Psoas muscle (tissue), 7 donors: ENCODE measurements at regions not wholly inside any gene's neighbourhood (a gene's known extent, or its start where the extent isn't known, plus 50 kb on each side); places are given as distances from the start of the nearest gene placed in this dataset.

Experiments used
- ATAC-seq, 4 donors: fragments of 200-7000 bp; cut with Tn5 transposase; one replicate each; pipeline ENCODE4 v1.9.1; 2020; ENCODE audit warnings: moderate library complexity in 3 of 4, mild to moderate bottlenecking in 2 of 4
- DNase-seq, 2 donors: peaks; one replicate each; pipeline ENCODE4 v3.0.0-alpha.2; 2020
- H3K27ac ChIP-seq: fragments of 200-600 bp; one replicate; pipeline ENCODE4 v1.8.0; 2022
- H3K27me3 ChIP-seq, 3 donors: fragments of 200-600 bp in 1 of 3; one replicate each; pipeline versions ENCODE4 v1.6.1 to v1.8.0; 2013 to 2022; ENCODE audit warnings: low read length in 2 of 3, mild to moderate bottlenecking in 2 of 3, moderate library complexity in 1 of 3; ENCODE audit not compliant: insufficient read depth in 3 of 3
- H3K36me3 ChIP-seq, 2 donors: fragments of 200-600 bp in 1 of 2; one replicate each; pipeline versions ENCODE4 v1.6.1 to v1.8.0; 2013 to 2022; ENCODE audit warnings: low read depth in 1 of 2, mild to moderate bottlenecking in 1 of 2, moderate library complexity in 1 of 2; ENCODE audit not compliant: insufficient read depth in 1 of 2
- H3K4me1 ChIP-seq: fragments of 200-600 bp; one replicate; pipeline ENCODE4 v1.8.0; 2022
- H3K4me3 ChIP-seq: fragments of 200-600 bp; one replicate; pipeline ENCODE4 v1.8.0; 2022; ENCODE audit warnings: mild to moderate bottlenecking
- H3K9me3 ChIP-seq: fragments of 200-600 bp; one replicate; pipeline ENCODE4 v1.8.0; 2022
- WGBS, 3 donors: extraction: QIAGEN DNeasy Blood & Tissue Kit; methylation state at CpG; one replicate each; pipeline versions ENCODE4 v1.1.6 to v1.1.7; 2013; 5-methylcytosine and 5-hydroxymethylcytosine counted together
- intact Hi-C, 2 donors: fragments of 100-400 bp; cut with DNase I; formaldehyde crosslinking; loops; one replicate each; pipeline versions ENCODE4 v1.11.0 to v1.14.2; 2022
- TF ChIP-seq, protein P1 (sequence below): fragments of 200-600 bp; IDR thresholded peaks from one replicate; pipeline ENCODE4 v1.8.0; 2022; ENCODE audit warnings: antibody characterized with exemption
- donor health status: healthy with polysubstance abuse.
- donor health status: DM: no; HTN: no; CAD: no; lungs with moderate emphysema.
- donor health status: Bipolar disorder and iron deficiency.
- donor health status: healthy.
- donor health status: DM: yes; HTN: yes; CAD: no.
- donor health status: DM: no; HTN: no; CAD: no.
- donor health status: DM: yes; HTN: yes; CAD: no.

GRCh38 chr2:16798472-16798871 is 132.8 kb upstream of the CYRIA start:
- H3K4me3 ChIP-seq = no peak overlapping the region
- H3K9me3 ChIP-seq = no peaks in the 10 kb centered on the region
- no peak overlapping the region for H3K27ac ChIP-seq
- no peak for ATAC-seq
- TF ChIP-seq, protein P1, sequence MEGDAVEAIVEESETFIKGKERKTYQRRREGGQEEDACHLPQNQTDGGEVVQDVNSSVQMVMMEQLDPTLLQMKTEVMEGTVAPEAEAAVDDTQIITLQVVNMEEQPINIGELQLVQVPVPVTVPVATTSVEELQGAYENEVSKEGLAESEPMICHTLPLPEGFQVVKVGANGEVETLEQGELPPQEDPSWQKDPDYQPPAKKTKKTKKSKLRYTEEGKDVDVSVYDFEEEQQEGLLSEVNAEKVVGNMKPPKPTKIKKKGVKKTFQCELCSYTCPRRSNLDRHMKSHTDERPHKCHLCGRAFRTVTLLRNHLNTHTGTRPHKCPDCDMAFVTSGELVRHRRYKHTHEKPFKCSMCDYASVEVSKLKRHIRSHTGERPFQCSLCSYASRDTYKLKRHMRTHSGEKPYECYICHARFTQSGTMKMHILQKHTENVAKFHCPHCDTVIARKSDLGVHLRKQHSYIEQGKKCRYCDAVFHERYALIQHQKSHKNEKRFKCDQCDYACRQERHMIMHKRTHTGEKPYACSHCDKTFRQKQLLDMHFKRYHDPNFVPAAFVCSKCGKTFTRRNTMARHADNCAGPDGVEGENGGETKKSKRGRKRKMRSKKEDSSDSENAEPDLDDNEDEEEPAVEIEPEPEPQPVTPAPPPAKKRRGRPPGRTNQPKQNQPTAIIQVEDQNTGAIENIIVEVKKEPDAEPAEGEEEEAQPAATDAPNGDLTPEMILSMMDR = no peak
- intact Hi-C loops = loop anchor here in 1 of 2 donors (5.0 kb wide), 1 partner anchor 374 kb away; no protein-coding TSS in a partner anchor
- H3K36me3 ChIP-seq = no peaks in the 10 kb centered on the region
- no peak for DNase-seq
- H3K4me1 ChIP-seq = no peaks in the 10 kb centered on the region
- no peaks in the 10 kb centered on the region for H3K27me3 ChIP-seq
- WGBS, 3 donors = 80 to 85% (median 82%) methylated on average over 2 of the region's 2 CpGs

DNA sequence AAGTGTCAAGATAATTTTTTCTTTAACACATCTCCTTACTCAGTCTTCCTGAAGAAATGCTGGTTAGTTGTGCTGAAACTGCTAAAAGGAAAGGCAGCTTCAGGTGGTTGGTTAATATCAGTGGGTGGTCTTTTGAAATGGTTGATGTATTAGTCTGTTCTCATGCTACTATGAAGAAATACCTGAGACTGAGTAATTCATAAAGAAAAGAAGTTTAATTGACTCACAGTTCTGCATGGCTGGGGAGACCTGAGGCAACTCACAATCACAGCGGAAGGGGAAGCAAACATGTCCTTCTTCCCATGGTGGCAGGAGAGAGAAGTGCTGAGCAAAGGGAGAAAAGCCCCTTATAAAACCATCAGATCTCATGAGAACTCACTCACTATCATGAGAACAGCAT is 125.9 kb upstream of the CYRIA start:
- 95 to 100% (median 98%) methylated on average over 1 of the region's 1 CpG for WGBS, 3 donors

DNA sequence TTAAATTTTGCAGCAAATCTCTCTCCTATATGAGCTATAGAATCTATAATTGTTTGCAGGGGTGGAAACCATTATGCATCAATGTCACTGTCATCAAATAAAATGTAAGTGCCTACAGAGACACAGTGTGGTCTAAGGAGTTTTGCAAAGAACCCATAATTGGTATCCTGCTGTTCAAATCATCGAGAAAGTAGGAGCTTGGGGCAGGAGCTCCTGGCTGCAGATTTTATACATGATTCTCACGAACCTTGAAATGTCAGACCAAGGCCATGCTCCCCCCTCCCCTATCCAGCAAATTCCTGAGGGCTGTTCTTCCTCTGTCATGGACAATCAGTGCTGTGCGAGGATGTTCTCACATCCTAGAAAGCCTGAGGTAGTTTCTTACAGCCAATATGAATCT is 119.5 kb upstream of the CYRIA start:
- Histone ChIP-seq H3K36me3 (no peaks in the 10 kb centered on the region), H3K4me3 (no peak overlapping the region), H3K4me1 (no peaks in the 10 kb centered on the region), H3K9me3 (no peaks in the 10 kb centered on the region), H3K27ac (no peak overlapping the region), H3K27me3 (no peaks in the 10 kb centered on the region)
- ATAC-seq (no peak), DNase-seq (no peak)
- TF ChIP-seq, protein P1 = no peak
- intact Hi-C loops = no loop called here
- 34 to 54% (median 45%) methylated on average over 3 of the region's 3 CpGs for WGBS, 3 donors

More for the DNA sequence above, 125.9 kb upstream of the CYRIA start:
- DNase-seq (no peak), ATAC-seq (no peak)
- TF ChIP-seq, protein P1 = no peak
- Histone ChIP-seq H3K4me3 (no peak overlapping the region), H3K27me3 (no peaks in the 10 kb centered on the region), H3K4me1 (no peaks in the 10 kb centered on the region), H3K9me3 (no peaks in the 10 kb centered on the region), H3K36me3 (no peaks in the 10 kb centered on the region), H3K27ac (no peak overlapping the region)
- intact Hi-C loops = no loop called here

DNA sequence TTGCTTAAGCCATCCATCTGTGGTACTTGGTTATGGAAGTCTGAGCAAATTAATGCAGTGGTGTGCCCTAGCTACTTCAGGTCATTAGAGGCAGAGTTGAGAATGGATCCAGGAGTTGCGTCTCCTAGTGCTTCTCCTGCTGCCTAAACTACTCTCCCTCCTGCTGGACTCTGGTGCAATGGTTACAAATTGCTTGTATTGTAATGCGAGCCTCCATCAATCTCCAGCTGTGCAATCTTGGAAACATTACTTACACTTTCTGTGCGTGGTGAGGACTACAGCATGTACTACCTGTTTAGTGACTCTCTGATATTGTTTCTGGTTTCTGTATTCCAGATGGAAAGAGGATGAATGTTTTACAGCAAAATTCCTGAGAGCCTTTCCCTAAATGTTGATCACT is 119.0 kb upstream of the CYRIA start:
- H3K4me1 ChIP-seq = no peaks in the 10 kb centered on the region
- DNase-seq (no peak), ATAC-seq (no peak)
- WGBS, 3 donors = 73 to 80% (median 79%) methylated on average over 3 of the region's 3 CpGs
- intact Hi-C loops = no loop called here
- no peaks in the 10 kb centered on the region for H3K9me3 ChIP-seq
- no peaks in the 10 kb centered on the region for H3K36me3 ChIP-seq
- no peak overlapping the region for H3K4me3 ChIP-seq
- no peak overlapping the region for H3K27ac ChIP-seq
- no peaks in the 10 kb centered on the region for H3K27me3 ChIP-seq
- TF ChIP-seq, protein P1 = no peak
